PC-9 (cell line): ENCODE measurements at regions not wholly inside any gene's neighbourhood (a gene's known extent, or its start where the extent isn't known, plus 50 kb on each side); places are given as distances from the start of the nearest gene placed in this dataset.

Source experiments
- EZH2 ChIP-seq: fragments of 200-600 bp; sonication (generic); IDR thresholded peaks from 2 replicates; pipeline ENCODE4 v1.8.0; 2017; ENCODE audit warnings: antibody characterized with exemption, low read depth
- TF ChIP-seq, protein P1 (sequence below): fragments of 200-600 bp; sonication (generic); conservative IDR thresholded peaks from 2 replicates; pipeline ENCODE4 v1.6.1; 2017; ENCODE audit warnings: mixed run types, antibody characterized with exemption, mild to moderate bottlenecking, moderate library complexity

DNA sequence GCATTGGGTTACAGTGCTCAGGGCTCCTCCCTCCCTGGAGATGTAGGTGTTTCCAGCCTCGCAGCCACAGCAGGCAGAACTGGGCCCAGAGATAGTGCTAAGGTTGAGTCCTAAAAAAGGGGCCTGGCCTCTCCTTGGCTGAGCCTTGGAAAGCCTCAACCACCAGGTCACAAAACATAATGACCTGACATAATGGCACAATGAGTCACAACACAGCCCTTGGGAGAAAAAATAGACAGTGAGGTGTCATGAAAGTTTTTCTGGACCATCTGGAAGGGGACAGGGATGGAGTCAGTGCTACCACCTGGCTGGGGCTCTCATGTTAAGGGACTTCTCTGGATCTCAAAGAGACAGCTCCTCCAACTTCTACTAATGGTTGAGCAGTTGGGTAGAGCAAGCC is 92.4 kb upstream of the LCLAT1 start:
- TF ChIP-seq, protein P1, sequence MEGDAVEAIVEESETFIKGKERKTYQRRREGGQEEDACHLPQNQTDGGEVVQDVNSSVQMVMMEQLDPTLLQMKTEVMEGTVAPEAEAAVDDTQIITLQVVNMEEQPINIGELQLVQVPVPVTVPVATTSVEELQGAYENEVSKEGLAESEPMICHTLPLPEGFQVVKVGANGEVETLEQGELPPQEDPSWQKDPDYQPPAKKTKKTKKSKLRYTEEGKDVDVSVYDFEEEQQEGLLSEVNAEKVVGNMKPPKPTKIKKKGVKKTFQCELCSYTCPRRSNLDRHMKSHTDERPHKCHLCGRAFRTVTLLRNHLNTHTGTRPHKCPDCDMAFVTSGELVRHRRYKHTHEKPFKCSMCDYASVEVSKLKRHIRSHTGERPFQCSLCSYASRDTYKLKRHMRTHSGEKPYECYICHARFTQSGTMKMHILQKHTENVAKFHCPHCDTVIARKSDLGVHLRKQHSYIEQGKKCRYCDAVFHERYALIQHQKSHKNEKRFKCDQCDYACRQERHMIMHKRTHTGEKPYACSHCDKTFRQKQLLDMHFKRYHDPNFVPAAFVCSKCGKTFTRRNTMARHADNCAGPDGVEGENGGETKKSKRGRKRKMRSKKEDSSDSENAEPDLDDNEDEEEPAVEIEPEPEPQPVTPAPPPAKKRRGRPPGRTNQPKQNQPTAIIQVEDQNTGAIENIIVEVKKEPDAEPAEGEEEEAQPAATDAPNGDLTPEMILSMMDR = no peak
- TF ChIP-seq EZH2 = no peak
